CD4-positive, alpha-beta T cell treated with Interleukin-21 for 1 hour (primary cell): ENCODE measurements at regions not wholly inside any gene's neighbourhood (a gene's known extent, or its start where the extent isn't known, plus 50 kb on each side); places are given as distances from the start of the nearest gene placed in this dataset.
"Not testable (repeated sequence)": the region's sequence is repeated elsewhere in the genome, so short reads cannot be mapped to it uniquely, and the experiment has no call there.

ENCODE experiments used
- DNase-seq: peaks from one replicate; pipeline ENCODE4 v3.0.0-alpha.2; 2020

GRCh38 chr2:7154656-7155055, 237.4 kb downstream of the RNF144A start:
- no peak for DNase-seq

- DNase-seq = no peak
Measured at GRCh38 chr2:7161501-7161900, 244.3 kb downstream of the RNF144A start.

GRCh38 chr2:7165736-7166135, 248.5 kb downstream of the RNF144A start:
- no peak for DNase-seq

GRCh38 chr2:7167801-7168411, 250.7 kb downstream of the RNF144A start:
- no peak for DNase-seq

- DNase-seq = no peak
Measured at GRCh38 chr2:7169593-7169992, 252.4 kb downstream of the RNF144A start.

- not testable (repeated sequence) for DNase-seq
Measured at GRCh38 chr2:7178996-7179395, 261.8 kb downstream of the RNF144A start.

- no peak for DNase-seq
Measured at GRCh38 chr2:7180638-7181370, 263.6 kb downstream of the RNF144A start.

- DNase-seq = no peak
Measured at GRCh38 chr2:7182525-7182924, 265.3 kb downstream of the RNF144A start.

GRCh38 chr2:7189106-7189505, 271.9 kb downstream of the RNF144A start:
- no peak for DNase-seq

- DNase-seq = no peak
Measured at GRCh38 chr2:7190587-7191324, 273.5 kb downstream of the RNF144A start.

- no peak for DNase-seq
Measured at GRCh38 chr2:7191932-7192331, 274.7 kb downstream of the RNF144A start.

- DNase-seq = no peak
Measured at GRCh38 chr2:7193457-7193856, 276.2 kb downstream of the RNF144A start.

GRCh38 chr2:7194950-7195349, 277.7 kb downstream of the RNF144A start:
- no peak for DNase-seq

- DNase-seq = no peak
Measured at GRCh38 chr2:7196883-7197282, 279.7 kb downstream of the RNF144A start.

GRCh38 chr2:7201851-7202250, 284.6 kb downstream of the RNF144A start:
- no peak for DNase-seq

GRCh38 chr2:7203056-7203467, 285.9 kb downstream of the RNF144A start:
- peak; percentile 60 for DNase-seq

GRCh38 chr2:7205151-7205830, 288.1 kb downstream of the RNF144A start:
- no peak for DNase-seq

- DNase-seq = no peak
Measured at GRCh38 chr2:7206111-7206810, 289.0 kb downstream of the RNF144A start.

- DNase-seq = no peak
Measured at GRCh38 chr2:7207631-7208030, 290.4 kb downstream of the RNF144A start.

GRCh38 chr2:7209757-7210555, 292.7 kb downstream of the RNF144A start:
- no peak for DNase-seq

GRCh38 chr2:7210712-7211111, 293.5 kb downstream of the RNF144A start:
- no peak for DNase-seq

GRCh38 chr2:7225848-7226247, 308.6 kb downstream of the RNF144A start:
- no peak for DNase-seq
